Keratinocyte (primary cell): ENCODE measurements at regions not wholly inside any gene's neighbourhood (a gene's known extent, or its start where the extent isn't known, plus 50 kb on each side); places are given as distances from the start of the nearest gene placed in this dataset.

Source experiments
- DNase-seq: peaks from one replicate; pipeline ENCODE4 v3.0.0-alpha.2; 2011; ENCODE audit warnings: low read depth, missing footprints, low spot score
- FAIRE-seq: peaks from 2 replicates; lab custom pipeline; 2011; peaks lifted over from hg19 to GRCh38; lab: Jason Lieb, UNC
- H2AFZ ChIP-seq: 2 replicates; pipeline ENCODE4 v1.6.0; 2012; ENCODE audit warnings: low read length, control low read depth, inconsistent platforms; ENCODE audit not compliant: control insufficient read depth
- H3K27ac ChIP-seq: 2 replicates; pipeline ENCODE4 v1.5.1; 2011; ENCODE audit warnings: low read length; ENCODE audit not compliant: control insufficient read depth, insufficient read depth
- H3K27me3 ChIP-seq: 3 replicates; pipeline ENCODE4 v1.6.0; 2011; ENCODE audit warnings: low read length; ENCODE audit not compliant: control insufficient read depth, insufficient read depth; ENCODE audit errors: extremely low read depth
- H3K36me3 ChIP-seq, 2 experiments: 2 replicates in 1 of 2; 3 replicates in 1 of 2; pipeline ENCODE4 v1.5.1; 2011; ENCODE audit warnings: low read length in 2 of 2, mild to moderate bottlenecking in 1 of 2; ENCODE audit not compliant: control insufficient read depth in 2 of 2, insufficient read depth in 2 of 2; ENCODE audit errors: extremely low read depth in 1 of 2
- H3K4me1 ChIP-seq: 3 replicates; pipeline ENCODE4 v1.5.1; 2011; ENCODE audit warnings: low read length; ENCODE audit not compliant: control insufficient read depth, insufficient read depth; ENCODE audit errors: extremely low read depth
- H3K4me2 ChIP-seq: 3 replicates; pipeline ENCODE4 v1.6.0; 2011; ENCODE audit warnings: low read depth, low read length; ENCODE audit not compliant: control insufficient read depth, insufficient read depth; ENCODE audit errors: extremely low read depth
- H3K4me3 ChIP-seq, 3 experiments: fragments of 200-600 bp in 1 of 3; sonication (generic) in 1 of 3; 2 replicates in 2 of 3; 3 replicates in 1 of 3; pipeline ENCODE4 v1.5.1; 2011 to 2016; ENCODE audit warnings: low read length in 3 of 3, mild to moderate bottlenecking in 3 of 3, control low read depth in 2 of 3, inconsistent platforms in 1 of 3, low read depth in 1 of 3, mixed read lengths in 1 of 3, mixed run types in 1 of 3, moderate library complexity in 1 of 3; ENCODE audit not compliant: control insufficient read depth in 2 of 3, insufficient read depth in 2 of 3; ENCODE audit errors: extremely low read depth in 1 of 3
- H3K79me2 ChIP-seq: 2 replicates; pipeline ENCODE4 v1.6.0; 2012; ENCODE audit warnings: low read length; ENCODE audit not compliant: control insufficient read depth, insufficient read depth
- H3K9ac ChIP-seq: 3 replicates; pipeline ENCODE4 v1.6.0; 2011; ENCODE audit warnings: low read length; ENCODE audit not compliant: control insufficient read depth, insufficient read depth; ENCODE audit errors: extremely low read depth
- H3K9me1 ChIP-seq: 3 replicates; pipeline ENCODE4 v1.6.0; 2011; ENCODE audit warnings: low read length; ENCODE audit not compliant: control insufficient read depth, insufficient read depth; ENCODE audit errors: extremely low read depth
- H3K9me3 ChIP-seq: 2 replicates; pipeline ENCODE4 v1.5.1; 2012; ENCODE audit warnings: low read depth, low read length; ENCODE audit not compliant: control insufficient read depth
- H4K20me1 ChIP-seq: 3 replicates; pipeline ENCODE4 v1.6.0; 2011; ENCODE audit warnings: low read length; ENCODE audit not compliant: control insufficient read depth, insufficient read depth; ENCODE audit errors: extremely low read depth
- CTCF ChIP-seq, 3 experiments: IDR thresholded peaks in 1 of 3; conservative IDR thresholded peaks in 1 of 3; optimal IDR thresholded peaks in 1 of 3; 2 replicates in 2 of 3; 3 replicates in 1 of 3; pipeline versions ENCODE3 to v1.5.1; 2011; ENCODE audit warnings: low read length in 3 of 3, mild to moderate bottlenecking in 3 of 3, moderate library complexity in 2 of 3, control low read depth in 1 of 3, inconsistent platforms in 1 of 3; ENCODE audit not compliant: insufficient read depth in 2 of 3; ENCODE audit errors: extremely low read depth in 1 of 3
- EZH2 ChIP-seq: IDR thresholded peaks from one replicate; pipeline ENCODE4 v1.6.1; 2012; ENCODE audit warnings: inconsistent platforms, mild to moderate bottlenecking, low read length, moderate library complexity
- dilution Hi-C: fragments of 300-500 bp; cut with MboI; formaldehyde crosslinking; loops from one replicate; pipeline ENCODE4 v1.7.0; 2020; ENCODE audit warnings: low sequenced_read_pairs; ENCODE audit not compliant: extremely low pct_ligation_motif_present

- Histone ChIP-seq H3K9me3 (no peaks in the 10 kb centered on the region), H3K4me3 (no peak overlapping the region), H3K27ac (no peak overlapping the region), H2AFZ (no peak overlapping the region), H3K27me3 (peaks cover 16% of the 10 kb centered on the region), H3K4me1 (peaks cover 9% of the 10 kb centered on the region), H3K9me1 (no peaks in the 10 kb centered on the region), H3K9ac (no peak overlapping the region), H3K4me2 (peak overlapping the region; percentile 0), H3K79me2 (no peaks in the 10 kb centered on the region), H4K20me1 (no peaks in the 10 kb centered on the region), H3K36me3 (no peaks in the 10 kb centered on the region)
- TF ChIP-seq CTCF (optimal IDR thresholded peaks at IDR 0.05 in 1 of 3, IDR thresholded peaks at IDR 0.05 in 1 of 3, conservative IDR thresholded peaks at IDR 0.05 in 1 of 3; ENCODE audit: extremely low read depth in 1 of 3, insufficient read depth in 2 of 3, low read length in 3 of 3) (no peak), EZH2 (no peak)
- FAIRE-seq (peak; percentile 67), DNase-seq (no peak)
- dilution Hi-C loops = no loop called here
These were observed 118.2 kb upstream of the C7orf33 start for GRCh38 chr7:148472406-148472805.

- FAIRE-seq (no peak), DNase-seq (no peak)
- dilution Hi-C loops = no loop called here
- Histone ChIP-seq H3K4me3 (no peak overlapping the region), H3K27ac (no peak overlapping the region), H3K4me2 (no peak overlapping the region), H3K79me2 (no peaks in the 10 kb centered on the region), H3K9me1 (no peaks in the 10 kb centered on the region), H3K36me3 (no peaks in the 10 kb centered on the region), H3K9me3 (no peaks in the 10 kb centered on the region), H4K20me1 (no peaks in the 10 kb centered on the region), H3K9ac (no peak overlapping the region), H3K4me1 (peaks cover 9% of the 10 kb centered on the region), H2AFZ (no peak overlapping the region), H3K27me3 (peaks cover 16% of the 10 kb centered on the region)
- no peak for TF ChIP-seq EZH2
- no peak for TF ChIP-seq CTCF (optimal IDR thresholded peaks at IDR 0.05 in 1 of 3, IDR thresholded peaks at IDR 0.05 in 1 of 3, conservative IDR thresholded peaks at IDR 0.05 in 1 of 3; ENCODE audit: extremely low read depth in 1 of 3, insufficient read depth in 2 of 3, low read length in 3 of 3)
These were observed 116.7 kb upstream of the C7orf33 start for GRCh38 chr7:148473703-148474480.
